HCT116 (cell line): ENCODE measurements at regions not wholly inside any gene's neighbourhood (a gene's known extent, or its start where the extent isn't known, plus 50 kb on each side); places are given as distances from the start of the nearest gene placed in this dataset.
"Not testable (repeated sequence)": the region's sequence is repeated elsewhere in the genome, so short reads cannot be mapped to it uniquely, and the experiment has no call there.

Experiments used
- CTCF ChIP-seq, 3 experiments: fragments of 200-600 bp in 1 of 3; sonication (generic) in 1 of 3; IDR thresholded peaks in 2 of 3; conservative IDR thresholded peaks in 1 of 3; 2 replicates each; pipeline ENCODE4 v1.5.1; 2012 to 2017; ENCODE audit warnings: low read depth in 2 of 3, low read length in 2 of 3, antibody characterized with exemption in 1 of 3, borderline replicate concordance in 1 of 3, control low read depth in 1 of 3, mild to moderate bottlenecking in 1 of 3, mixed read lengths in 1 of 3, mixed run types in 1 of 3, moderate library complexity in 1 of 3; ENCODE audit not compliant: insufficient read depth in 1 of 3
- POLR2A ChIP-seq: IDR thresholded peaks from 2 replicates; pipeline ENCODE4 v1.7.0; 2011; ENCODE audit warnings: borderline replicate concordance; ENCODE audit not compliant: insufficient read depth, insufficient read length; ENCODE audit errors: extremely low read depth
- POLR2AphosphoS5 ChIP-seq: IDR thresholded peaks from 2 replicates; pipeline ENCODE4 v1.6.1; 2011; ENCODE audit warnings: mild to moderate bottlenecking, low read depth, low read length, moderate library complexity
- TF ChIP-seq, protein P1 (sequence below): IDR thresholded peaks from 2 replicates; pipeline ENCODE4 v1.6.1; 2012; ENCODE audit warnings: low read depth

DNA sequence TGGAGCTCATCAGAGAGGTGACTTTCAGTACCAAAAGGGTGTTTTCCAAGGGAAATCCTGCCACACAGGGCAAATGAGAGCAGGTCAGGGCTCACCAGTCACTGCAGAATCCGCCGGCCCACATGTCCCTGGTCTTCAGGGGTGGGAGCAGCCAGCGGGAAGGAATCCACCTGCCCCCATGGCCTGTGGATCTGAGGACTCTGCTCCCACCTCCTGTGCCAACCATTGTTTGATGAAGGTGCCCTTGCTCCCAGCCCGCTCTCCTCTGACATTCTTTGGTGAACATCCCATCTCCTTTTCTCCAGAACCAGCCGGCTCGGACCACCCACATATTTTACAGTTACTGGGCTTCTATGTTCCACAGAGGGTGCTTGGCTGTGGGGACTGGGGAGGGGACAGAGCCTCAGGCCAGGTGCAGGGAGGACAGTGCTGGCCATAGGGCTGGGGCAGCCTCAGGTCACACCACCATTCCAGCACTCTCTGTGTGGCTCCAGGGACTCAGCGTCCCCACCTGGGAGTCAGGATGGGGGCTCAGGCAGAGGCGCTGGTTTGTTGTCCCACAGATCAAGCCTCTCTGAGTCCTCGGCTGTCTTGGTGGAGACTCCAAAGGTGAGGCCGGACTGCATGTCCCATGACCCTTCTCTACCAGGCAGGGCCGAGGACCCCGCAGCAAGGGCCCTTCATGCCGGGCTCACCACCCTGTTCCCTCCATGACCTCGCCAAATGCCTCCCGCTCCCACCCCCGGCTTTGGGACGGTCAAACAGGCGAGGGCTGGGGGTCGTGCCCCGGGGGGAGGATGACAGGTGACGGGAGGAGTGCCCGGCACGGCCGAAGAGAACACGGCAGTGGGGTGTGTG, 183.2 kb upstream of the ZNF469 start:
- not testable (repeated sequence) for TF ChIP-seq CTCF (IDR thresholded peaks at IDR 0.05 in 2 of 3, conservative IDR thresholded peaks at IDR 0.05 in 1 of 3; ENCODE audit: borderline replicate concordance in 1 of 3, insufficient read depth in 1 of 3, low read depth in 2 of 3, low read length in 2 of 3); POLR2A; POLR2AphosphoS5
- TF ChIP-seq, protein P1, sequence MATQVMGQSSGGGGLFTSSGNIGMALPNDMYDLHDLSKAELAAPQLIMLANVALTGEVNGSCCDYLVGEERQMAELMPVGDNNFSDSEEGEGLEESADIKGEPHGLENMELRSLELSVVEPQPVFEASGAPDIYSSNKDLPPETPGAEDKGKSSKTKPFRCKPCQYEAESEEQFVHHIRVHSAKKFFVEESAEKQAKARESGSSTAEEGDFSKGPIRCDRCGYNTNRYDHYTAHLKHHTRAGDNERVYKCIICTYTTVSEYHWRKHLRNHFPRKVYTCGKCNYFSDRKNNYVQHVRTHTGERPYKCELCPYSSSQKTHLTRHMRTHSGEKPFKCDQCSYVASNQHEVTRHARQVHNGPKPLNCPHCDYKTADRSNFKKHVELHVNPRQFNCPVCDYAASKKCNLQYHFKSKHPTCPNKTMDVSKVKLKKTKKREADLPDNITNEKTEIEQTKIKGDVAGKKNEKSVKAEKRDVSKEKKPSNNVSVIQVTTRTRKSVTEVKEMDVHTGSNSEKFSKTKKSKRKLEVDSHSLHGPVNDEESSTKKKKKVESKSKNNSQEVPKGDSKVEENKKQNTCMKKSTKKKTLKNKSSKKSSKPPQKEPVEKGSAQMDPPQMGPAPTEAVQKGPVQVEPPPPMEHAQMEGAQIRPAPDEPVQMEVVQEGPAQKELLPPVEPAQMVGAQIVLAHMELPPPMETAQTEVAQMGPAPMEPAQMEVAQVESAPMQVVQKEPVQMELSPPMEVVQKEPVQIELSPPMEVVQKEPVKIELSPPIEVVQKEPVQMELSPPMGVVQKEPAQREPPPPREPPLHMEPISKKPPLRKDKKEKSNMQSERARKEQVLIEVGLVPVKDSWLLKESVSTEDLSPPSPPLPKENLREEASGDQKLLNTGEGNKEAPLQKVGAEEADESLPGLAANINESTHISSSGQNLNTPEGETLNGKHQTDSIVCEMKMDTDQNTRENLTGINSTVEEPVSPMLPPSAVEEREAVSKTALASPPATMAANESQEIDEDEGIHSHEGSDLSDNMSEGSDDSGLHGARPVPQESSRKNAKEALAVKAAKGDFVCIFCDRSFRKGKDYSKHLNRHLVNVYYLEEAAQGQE: not testable (repeated sequence)
